H1 (cell line): ENCODE measurements at regions not wholly inside any gene's neighbourhood (a gene's known extent, or its start where the extent isn't known, plus 50 kb on each side); places are given as distances from the start of the nearest gene placed in this dataset.

Experiments used
- CTCF ChIA-PET: fragments of 300-600 bp; sonication (Branson Sonifier 250); formaldehyde crosslinking; loops from one replicate; lab custom pipeline; 2021; ENCODE audit not compliant: partially characterized antibody; lab: Charles Lee
- POLR2A ChIA-PET: fragments of 300-600 bp; sonication (Branson Sonifier 250); formaldehyde crosslinking; loops from one replicate; lab custom pipeline; 2021; ENCODE audit warnings: inconsistent platforms; ENCODE audit not compliant: partially characterized antibody; lab: Charles Lee
- DNase-seq, 2 experiments: peaks; one replicate each; pipeline versions ENCODE4 v3.0.0 to v3.0.0-alpha.2; 2010 to 2022; ENCODE audit warnings: low spot score in 2 of 2, low read depth in 1 of 2, mixed read lengths in 1 of 2
- FAIRE-seq: peaks from 2 replicates; lab custom pipeline; 2011; peaks lifted over from hg19 to GRCh38; lab: Jason Lieb, UNC
- H2AFZ ChIP-seq: 2 replicates; pipeline ENCODE4 v1.8.1; 2012; ENCODE audit warnings: low read length, inconsistent platforms
- H2AK5ac ChIP-seq: 2 replicates; pipeline ENCODE4 v1.6.1; 2013; ENCODE audit warnings: low read depth, low read length
- H2BK120ac ChIP-seq: replicated peaks from 2 replicates; pipeline ENCODE3; 2013; ENCODE audit warnings: low read depth, low read length, inconsistent platforms
- H2BK12ac ChIP-seq: 2 replicates; pipeline ENCODE4 v1.6.1; 2013; ENCODE audit warnings: low read depth, low read length
- H2BK15ac ChIP-seq: 2 replicates; pipeline ENCODE4 v1.6.1; 2013; ENCODE audit warnings: low read length
- H2BK20ac ChIP-seq: 2 replicates; pipeline ENCODE4 v1.6.1; 2013; ENCODE audit warnings: low read length
- H2BK5ac ChIP-seq: 2 replicates; pipeline ENCODE4 v1.6.1; 2013; ENCODE audit warnings: low read depth, low read length
- H3K14ac ChIP-seq: 2 replicates; pipeline ENCODE4 v1.6.1; 2013; ENCODE audit warnings: inconsistent platforms; ENCODE audit not compliant: insufficient read length
- H3K18ac ChIP-seq: 2 replicates; pipeline ENCODE4 v1.6.1; 2013; ENCODE audit warnings: low read length; ENCODE audit errors: extremely low read depth
- H3K23ac ChIP-seq: 2 replicates; pipeline ENCODE4 v1.6.1; 2013; ENCODE audit warnings: inconsistent platforms; ENCODE audit not compliant: insufficient read length
- H3K23me2 ChIP-seq: 2 replicates; pipeline ENCODE4 v1.6.1; 2013; ENCODE audit warnings: low read depth, low read length
- H3K27ac ChIP-seq: 2 replicates; pipeline ENCODE4 v1.6.1; 2011; ENCODE audit warnings: low read depth, low read length, inconsistent platforms
- H3K27me3 ChIP-seq, 4 experiments: replicated peaks in 1 of 4; 1 replicate in 1 of 4; 2 replicates in 3 of 4; pipeline versions ENCODE4 v1.6.1 to v1.8.1; 2011 to 2013; ENCODE audit warnings: low read length in 3 of 4, mild to moderate bottlenecking in 3 of 4, inconsistent platforms in 2 of 4, mixed read lengths in 2 of 4, moderate library complexity in 1 of 4; ENCODE audit not compliant: control insufficient read depth in 3 of 4, insufficient read depth in 3 of 4; ENCODE audit errors: extremely low read depth in 1 of 4
- H3K36me3 ChIP-seq, 4 experiments: 2 replicates each; pipeline versions ENCODE4 v1.6.1 to v1.8.1; 2011 to 2013; ENCODE audit warnings: mild to moderate bottlenecking in 4 of 4, low read length in 3 of 4, moderate library complexity in 2 of 4, control low read depth in 1 of 4, inconsistent platforms in 1 of 4; ENCODE audit not compliant: insufficient read depth in 4 of 4, control insufficient read depth in 2 of 4
- H3K4ac ChIP-seq: replicated peaks from 2 replicates; pipeline ENCODE3; 2013; ENCODE audit warnings: low read length, low read depth, mixed read lengths, inconsistent platforms; ENCODE audit not compliant: insufficient read length
- H3K4me1 ChIP-seq, 4 experiments: replicated peaks in 1 of 4; 1 replicate in 1 of 4; 2 replicates in 3 of 4; pipeline versions ENCODE4 v1.6.1 to v1.8.1; 2011 to 2013; ENCODE audit warnings: low read length in 3 of 4, inconsistent platforms in 2 of 4, mixed read lengths in 1 of 4; ENCODE audit not compliant: insufficient read depth in 4 of 4, control insufficient read depth in 3 of 4
- H3K4me2 ChIP-seq, 2 experiments: 2 replicates each; pipeline versions ENCODE4 v1.6.1 to v1.8.1; 2011 to 2013; ENCODE audit warnings: low read depth in 2 of 2, low read length in 2 of 2, control low read depth in 1 of 2, inconsistent platforms in 1 of 2, mild to moderate bottlenecking in 1 of 2; ENCODE audit not compliant: insufficient read depth in 1 of 2
- H3K4me3 ChIP-seq, 4 experiments: fragments of 200-600, 300-600 bp in 1 of 4; sonication (generic), shearing (Covaris generic), sonication (Bioruptor Twin) in 1 of 4; 2 replicates each; pipeline versions ENCODE4 v1.5.1 to v1.8.1; 2011 to 2016; ENCODE audit warnings: low read length in 4 of 4, low read depth in 3 of 4, control low read depth in 2 of 4, inconsistent platforms in 2 of 4, mild to moderate bottlenecking in 2 of 4, mixed read lengths in 1 of 4, moderate library complexity in 1 of 4; ENCODE audit not compliant: insufficient read depth in 2 of 4; ENCODE audit errors: extremely low read depth in 1 of 4
- H3K56ac ChIP-seq: replicated peaks from 2 replicates; pipeline ENCODE3; 2013; ENCODE audit warnings: low read depth, mild to moderate bottlenecking, mixed read lengths, low read length, inconsistent platforms; ENCODE audit not compliant: insufficient read length
- H3K79me1 ChIP-seq: 2 replicates; pipeline ENCODE4 v1.6.1; 2013; ENCODE audit warnings: low read depth, low read length, control low read depth
- H3K79me2 ChIP-seq, 2 experiments: 2 replicates each; pipeline versions ENCODE4 v1.6.1 to v1.8.1; 2012 to 2013; ENCODE audit warnings: low read length in 2 of 2, mild to moderate bottlenecking in 2 of 2, inconsistent platforms in 1 of 2; ENCODE audit not compliant: insufficient read depth in 2 of 2, control insufficient read depth in 1 of 2
- H3K9ac ChIP-seq, 4 experiments: replicated peaks in 1 of 4; 1 replicate in 1 of 4; 2 replicates in 3 of 4; pipeline versions ENCODE4 v1.6.1 to v1.8.1; 2011 to 2013; ENCODE audit warnings: low read depth in 3 of 4, low read length in 3 of 4, control low read depth in 2 of 4, mild to moderate bottlenecking in 2 of 4, moderate library complexity in 2 of 4, inconsistent platforms in 1 of 4; ENCODE audit errors: extremely low read depth in 1 of 4
- H3K9me3 ChIP-seq, 2 experiments: 2 replicates each; pipeline versions ENCODE4 v1.6.1 to v1.8.1; 2012 to 2013; ENCODE audit warnings: mild to moderate bottlenecking in 2 of 2, moderate library complexity in 2 of 2, control low read depth in 1 of 2, inconsistent platforms in 1 of 2, low read depth in 1 of 2, low read length in 1 of 2, mixed read lengths in 1 of 2; ENCODE audit not compliant: insufficient read depth in 2 of 2
- H4K20me1 ChIP-seq, 2 experiments: replicated peaks in 1 of 2; 2 replicates each; pipeline versions ENCODE3 to v1.8.1; 2011 to 2013; ENCODE audit warnings: inconsistent platforms in 2 of 2, low read length in 2 of 2, mild to moderate bottlenecking in 1 of 2; ENCODE audit not compliant: insufficient read depth in 2 of 2, control insufficient read depth in 1 of 2
- H4K5ac ChIP-seq: 2 replicates; pipeline ENCODE4 v1.6.1; 2013; ENCODE audit warnings: low read length, low read depth, mixed read lengths, inconsistent platforms; ENCODE audit not compliant: insufficient read length
- H4K8ac ChIP-seq: 2 replicates; pipeline ENCODE4 v1.8.0; 2013; ENCODE audit warnings: mild to moderate bottlenecking, moderate library complexity, low read length, inconsistent platforms; ENCODE audit not compliant: insufficient read depth; ENCODE audit errors: extremely low read depth
- H4K91ac ChIP-seq: replicated peaks from 2 replicates; pipeline ENCODE3; 2013; ENCODE audit warnings: low read length, mixed read lengths, inconsistent platforms; ENCODE audit not compliant: insufficient read length
- ASH2L ChIP-seq: fragments of 200-600, 300-600 bp; sonication (generic); IDR thresholded peaks from one replicate; pipeline ENCODE4 v1.7.1; 2017; ENCODE audit warnings: low read length
- EP300 ChIP-seq, 2 experiments: IDR thresholded peaks; 1 replicate in 1 of 2; 2 replicates in 1 of 2; pipeline ENCODE4 v1.6.1; 2011 to 2012; ENCODE audit warnings: low read depth in 2 of 2, low read length in 2 of 2, mild to moderate bottlenecking in 2 of 2, borderline replicate concordance in 1 of 2, inconsistent platforms in 1 of 2, moderate library complexity in 1 of 2
- EZH2 ChIP-seq: fragments of 200-600 bp; sonication (generic); IDR thresholded peaks from 2 replicates; pipeline ENCODE4 v1.7.1; 2012; ENCODE audit warnings: low read depth, mild to moderate bottlenecking, moderate library complexity, low read length, inconsistent platforms; ENCODE audit not compliant: severe bottlenecking
- GABPA ChIP-seq: IDR thresholded peaks from 2 replicates; pipeline ENCODE4 v1.6.1; 2011; ENCODE audit warnings: mild to moderate bottlenecking, low read length, moderate library complexity, borderline replicate concordance; ENCODE audit not compliant: insufficient read depth
- JUN ChIP-seq: IDR thresholded peaks from 2 replicates; pipeline ENCODE4 v1.6.1; 2011; ENCODE audit warnings: low read depth, mild to moderate bottlenecking, improper control_type of control experiment, low read length
- MAFK ChIP-seq: IDR thresholded peaks from 2 replicates; pipeline ENCODE4 v1.6.1; 2012; ENCODE audit warnings: low read depth, mild to moderate bottlenecking, improper control_type of control experiment, low read length
- NANOG ChIP-seq: IDR thresholded peaks from 2 replicates; pipeline ENCODE4 v1.6.1; 2011; ENCODE audit warnings: low read length, low read depth, mild to moderate bottlenecking, inconsistent platforms; ENCODE audit not compliant: insufficient read depth, poor library complexity, severe bottlenecking
- RAD21 ChIP-seq, 2 experiments: IDR thresholded peaks in 1 of 2; conservative IDR thresholded peaks in 1 of 2; 2 replicates each; pipeline ENCODE4 v1.6.1; 2011; ENCODE audit warnings: low read depth in 2 of 2, low read length in 2 of 2, improper control_type of control experiment in 1 of 2, inconsistent platforms in 1 of 2, mild to moderate bottlenecking in 1 of 2, moderate library complexity in 1 of 2
- RBBP5 ChIP-seq: IDR thresholded peaks from 2 replicates; pipeline ENCODE4 v1.7.1; 2012; ENCODE audit warnings: low read depth, mild to moderate bottlenecking, inconsistent platforms, low read length, moderate library complexity, borderline replicate concordance
- SIRT6 ChIP-seq: IDR thresholded peaks from one replicate; pipeline ENCODE4 v1.7.1; 2012; ENCODE audit warnings: low read length, inconsistent platforms
- SIX5 ChIP-seq: IDR thresholded peaks from 2 replicates; pipeline ENCODE4 v1.6.1; 2011; ENCODE audit warnings: mild to moderate bottlenecking, low read depth, low read length
- SP2 ChIP-seq: IDR thresholded peaks from 2 replicates; pipeline ENCODE4 v1.6.1; 2012; ENCODE audit warnings: mild to moderate bottlenecking, low read length, inconsistent platforms
- SRF ChIP-seq: IDR thresholded peaks from 2 replicates; pipeline ENCODE4 v1.6.1; 2011; ENCODE audit warnings: mild to moderate bottlenecking, low read depth, low read length, moderate library complexity
- TAF1 ChIP-seq: IDR thresholded peaks from 2 replicates; pipeline ENCODE4 v1.6.1; 2011; ENCODE audit warnings: mild to moderate bottlenecking, low read depth, low read length
- TCF12 ChIP-seq: IDR thresholded peaks from 2 replicates; pipeline ENCODE4 v1.6.1; 2011; ENCODE audit warnings: low read depth, mild to moderate bottlenecking, low read length
- TF ChIP-seq, protein P1 (sequence below): IDR thresholded peaks from 2 replicates; pipeline ENCODE4 v1.6.1; 2012; ENCODE audit warnings: inconsistent platforms

DNA sequence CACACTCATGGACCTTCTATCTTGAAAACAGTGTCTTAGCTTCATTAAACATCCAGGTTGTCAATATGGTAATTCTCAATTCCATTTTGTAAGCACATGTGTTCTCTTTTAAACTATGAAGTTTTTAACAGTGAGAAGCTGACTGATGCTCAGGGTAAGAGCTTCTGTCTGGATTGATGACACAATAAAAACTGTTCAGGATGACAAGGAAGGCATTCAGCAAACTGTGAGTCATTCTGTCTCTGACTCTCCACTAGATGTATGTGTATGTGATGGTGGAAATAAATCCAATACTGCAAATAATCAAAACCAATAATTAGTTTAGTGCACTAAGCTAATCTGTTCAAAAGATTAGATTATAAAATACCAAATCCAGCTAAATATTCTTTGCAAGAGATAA, 115.3 kb upstream of the ARX start:
- Histone ChIP-seq H3K27me3 (no peaks in the 10 kb centered on the region), H4K8ac (no peak overlapping the region), H3K18ac (no peak overlapping the region), H3K4ac (no peak overlapping the region), H2BK120ac (no peak overlapping the region), H2BK12ac (no peak overlapping the region), H4K91ac (no peak overlapping the region), H2BK20ac (no peak overlapping the region), H3K23ac (no peak overlapping the region), H2BK5ac (no peak overlapping the region), H3K79me1 (no peaks in the 10 kb centered on the region), H3K4me3 (no peak overlapping the region), H3K79me2 (no peaks in the 10 kb centered on the region), H3K14ac (no peak overlapping the region), H3K56ac (no peak overlapping the region), H3K9me3 (no peaks in the 10 kb centered on the region), H3K4me2 (no peak overlapping the region), H3K27ac (no peak overlapping the region), H3K23me2 (no peaks in the 10 kb centered on the region), H3K9ac (no peak overlapping the region), H2AFZ (no peak overlapping the region), H2BK15ac (no peak overlapping the region), H3K4me1 (no peaks in the 10 kb centered on the region; a peak in 1 of 7 replicates), H3K36me3 (no peaks in the 10 kb centered on the region), H2AK5ac (no peak overlapping the region), H4K5ac (no peak overlapping the region), H4K20me1 (no peaks in the 10 kb centered on the region)
- POLR2A ChIA-PET, result interaction anchor here (0.6 to 1.2 kb wide), 2 partner anchors 83 to 848 kb away, joined by 3 to 4 read pairs; no protein-coding TSS in a partner anchor
- DNase-seq (no peak), FAIRE-seq (no peak)
- CTCF ChIA-PET, result interaction anchor here (1.6 kb wide), 1 partner anchor 13 kb away, joined by 4 read pairs; no protein-coding TSS in a partner anchor
- TF ChIP-seq SIX5 (no peak), EP300 (IDR thresholded peaks at IDR 0.05; ENCODE audit: borderline replicate concordance in 1 of 2, low read depth in 2 of 2, low read length in 2 of 2) (no peak), TCF12 (no peak), JUN (no peak), SP2 (no peak), RBBP5 (no peak), RAD21 (IDR thresholded peaks at IDR 0.05 in 1 of 2, conservative IDR thresholded peaks at IDR 0.05 in 1 of 2; ENCODE audit: low read depth in 2 of 2, low read length in 2 of 2) (no peak), ASH2L (no peak), SIRT6 (no peak), TAF1 (no peak), SRF (no peak), GABPA (no peak), MAFK (no peak), EZH2 (no peak), NANOG (no peak)
- TF ChIP-seq, protein P1, sequence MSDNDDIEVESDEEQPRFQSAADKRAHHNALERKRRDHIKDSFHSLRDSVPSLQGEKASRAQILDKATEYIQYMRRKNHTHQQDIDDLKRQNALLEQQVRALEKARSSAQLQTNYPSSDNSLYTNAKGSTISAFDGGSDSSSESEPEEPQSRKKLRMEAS, result no peak
